Omental fat pad (tissue), 3 donors: ENCODE measurements at regions not wholly inside any gene's neighbourhood (a gene's known extent, or its start where the extent isn't known, plus 50 kb on each side); places are given as distances from the start of the nearest gene placed in this dataset.

Experiments
- ATAC-seq: fragments of 150-250 bp; one replicate; pipeline ENCODE4 v1.9.1; 2016; ENCODE audit warnings: mild to moderate bottlenecking, moderate library complexity; ENCODE audit not compliant: low FRiP score
- DNase-seq: peaks from one replicate; pipeline ENCODE4 v3.0.0-alpha.2; 2019; ENCODE audit warnings: low spot score
- TF ChIP-seq, protein P1 (sequence below), 3 donors: fragments of 450-650 bp; IDR thresholded peaks; one replicate each; pipeline ENCODE4 v1.5.1; 2016 to 2017; ENCODE audit warnings: antibody characterized with exemption in 3 of 3, mild to moderate bottlenecking in 3 of 3, moderate library complexity in 2 of 3

DNA sequence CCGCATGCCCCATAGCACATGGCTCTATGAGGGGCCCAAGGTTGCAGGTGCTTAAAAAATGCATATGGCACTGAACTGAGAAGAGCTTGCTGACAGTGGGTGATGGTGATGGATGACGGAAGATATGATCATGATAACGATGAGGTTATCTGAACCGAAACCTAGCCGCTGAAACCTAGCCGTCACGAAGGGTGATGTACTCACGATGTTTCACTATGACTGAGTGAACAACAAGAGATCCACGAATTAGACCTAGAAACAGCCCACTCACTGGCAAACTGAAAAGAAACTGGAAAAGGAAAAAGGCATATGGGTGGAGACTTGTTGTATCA is 57.6 kb upstream of the BCL6 start:
- no peak for DNase-seq
- ATAC-seq: no peak
- TF ChIP-seq, protein P1, sequence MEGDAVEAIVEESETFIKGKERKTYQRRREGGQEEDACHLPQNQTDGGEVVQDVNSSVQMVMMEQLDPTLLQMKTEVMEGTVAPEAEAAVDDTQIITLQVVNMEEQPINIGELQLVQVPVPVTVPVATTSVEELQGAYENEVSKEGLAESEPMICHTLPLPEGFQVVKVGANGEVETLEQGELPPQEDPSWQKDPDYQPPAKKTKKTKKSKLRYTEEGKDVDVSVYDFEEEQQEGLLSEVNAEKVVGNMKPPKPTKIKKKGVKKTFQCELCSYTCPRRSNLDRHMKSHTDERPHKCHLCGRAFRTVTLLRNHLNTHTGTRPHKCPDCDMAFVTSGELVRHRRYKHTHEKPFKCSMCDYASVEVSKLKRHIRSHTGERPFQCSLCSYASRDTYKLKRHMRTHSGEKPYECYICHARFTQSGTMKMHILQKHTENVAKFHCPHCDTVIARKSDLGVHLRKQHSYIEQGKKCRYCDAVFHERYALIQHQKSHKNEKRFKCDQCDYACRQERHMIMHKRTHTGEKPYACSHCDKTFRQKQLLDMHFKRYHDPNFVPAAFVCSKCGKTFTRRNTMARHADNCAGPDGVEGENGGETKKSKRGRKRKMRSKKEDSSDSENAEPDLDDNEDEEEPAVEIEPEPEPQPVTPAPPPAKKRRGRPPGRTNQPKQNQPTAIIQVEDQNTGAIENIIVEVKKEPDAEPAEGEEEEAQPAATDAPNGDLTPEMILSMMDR (IDR thresholded peaks at IDR 0.05): no peak

DNA sequence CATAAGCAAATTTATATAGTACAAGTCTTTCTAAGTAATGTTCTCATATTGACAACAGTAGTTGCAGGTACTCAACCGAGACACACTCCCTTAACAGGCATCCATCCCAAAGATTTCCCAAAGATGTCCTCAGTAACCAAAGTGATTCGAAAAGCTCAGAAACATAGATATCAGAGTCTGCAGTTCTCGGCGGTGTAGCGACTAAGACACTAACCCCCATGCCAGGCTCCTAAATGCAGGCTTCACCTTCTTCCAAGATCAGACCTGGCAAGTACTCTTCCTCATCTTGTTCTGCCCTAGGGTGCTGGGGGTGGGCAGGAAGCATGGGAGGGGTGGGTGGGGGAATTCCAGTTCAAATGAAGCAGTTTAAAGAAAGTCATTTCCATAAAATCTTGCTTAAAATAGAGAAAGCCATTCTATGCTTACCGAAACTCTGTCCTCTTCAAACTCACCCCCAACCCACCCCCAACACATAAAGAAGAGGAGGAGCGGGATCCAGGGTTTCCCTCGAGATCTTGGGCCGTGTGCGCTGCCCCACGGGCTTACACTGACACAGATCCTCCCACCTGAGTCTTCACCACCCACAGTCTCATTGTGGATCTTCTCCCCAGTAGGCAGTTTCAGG is 59.0 kb upstream of the BCL6 start:
- no peak for ATAC-seq
- no peak for DNase-seq
- TF ChIP-seq, protein P1 (IDR thresholded peaks at IDR 0.05): no peak

DNA sequence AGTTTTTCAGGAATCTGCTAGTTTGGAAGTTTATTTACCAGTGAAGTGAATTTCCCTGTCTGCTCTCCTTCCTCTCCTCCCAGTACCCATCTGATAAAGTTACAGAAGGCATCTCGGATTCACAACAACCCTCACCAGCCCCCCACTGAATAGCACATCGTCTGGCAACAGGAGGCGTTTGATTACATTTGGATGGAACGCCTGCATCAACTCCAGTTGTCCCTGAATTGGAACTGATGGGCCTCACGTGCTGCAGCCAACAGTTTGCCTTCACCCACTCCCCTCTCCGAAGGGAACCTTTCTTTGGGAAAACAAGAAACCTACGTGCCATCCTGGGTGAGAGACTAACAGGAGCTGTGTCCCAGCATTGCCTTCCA is 59.5 kb upstream of the BCL6 start:
- TF ChIP-seq, protein P1 (IDR thresholded peaks at IDR 0.05): no peak
- DNase-seq (no peak), ATAC-seq (no peak)

DNA sequence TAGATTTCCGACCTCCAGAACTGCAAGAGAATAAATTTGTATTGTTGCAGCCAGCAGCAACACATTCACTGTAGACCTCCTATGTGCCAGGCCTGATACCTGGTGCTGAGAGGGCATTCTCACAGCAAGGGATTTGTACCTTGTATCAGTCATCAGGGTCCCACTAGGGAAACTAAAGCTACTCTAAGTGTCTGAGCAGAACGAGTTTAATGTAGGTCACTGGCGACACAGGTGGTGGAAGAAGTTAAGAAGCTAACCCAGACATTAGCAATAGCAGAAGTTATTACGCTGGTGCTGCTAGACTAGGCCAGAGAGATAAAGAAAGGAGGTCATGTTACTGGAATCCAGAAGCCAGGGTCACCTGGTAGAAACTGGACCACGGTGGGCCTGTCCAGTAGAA is 60.5 kb upstream of the BCL6 start:
- DNase-seq: no peak
- TF ChIP-seq, protein P1 (IDR thresholded peaks at IDR 0.05): no peak
- no peak for ATAC-seq

DNA sequence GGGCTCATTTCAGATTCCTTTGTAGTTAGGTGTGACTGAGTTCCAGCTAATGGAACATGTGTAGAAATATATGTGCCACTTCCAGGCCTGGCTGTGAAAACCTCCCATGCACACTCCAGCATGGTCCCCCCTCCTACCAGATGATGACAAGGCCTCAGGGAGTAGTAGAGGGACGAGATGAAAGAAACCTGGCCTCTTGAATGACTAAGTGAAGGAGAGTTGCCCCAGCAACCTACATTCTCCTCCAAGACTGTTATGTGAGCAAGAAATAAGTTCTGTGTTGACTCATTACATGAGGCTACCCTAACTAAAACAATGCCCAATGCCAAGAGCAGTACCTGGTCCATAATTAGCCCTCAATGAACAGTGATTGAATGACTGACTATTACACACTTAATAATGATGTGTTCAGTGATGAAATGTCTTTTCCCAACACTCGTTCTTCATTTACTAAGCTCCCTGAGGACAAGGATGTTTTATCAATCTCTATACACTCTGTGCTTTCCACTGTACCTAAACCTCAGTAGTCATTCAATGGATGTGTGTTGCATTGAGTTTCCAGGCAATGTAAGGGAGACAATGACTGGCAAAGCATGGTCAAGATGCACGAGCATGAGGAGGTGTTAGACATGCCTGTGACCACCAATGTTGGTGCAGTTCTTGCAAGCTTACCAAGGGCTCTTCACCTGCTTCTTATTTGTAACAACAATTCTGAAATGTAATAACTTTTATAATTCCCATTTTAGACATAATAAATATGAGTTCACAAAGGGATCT is 62.0 kb upstream of the BCL6 start:
- DNase-seq (no peak), ATAC-seq (peak; percentile 41)
- TF ChIP-seq, protein P1 (IDR thresholded peaks at IDR 0.05): no peak

DNA sequence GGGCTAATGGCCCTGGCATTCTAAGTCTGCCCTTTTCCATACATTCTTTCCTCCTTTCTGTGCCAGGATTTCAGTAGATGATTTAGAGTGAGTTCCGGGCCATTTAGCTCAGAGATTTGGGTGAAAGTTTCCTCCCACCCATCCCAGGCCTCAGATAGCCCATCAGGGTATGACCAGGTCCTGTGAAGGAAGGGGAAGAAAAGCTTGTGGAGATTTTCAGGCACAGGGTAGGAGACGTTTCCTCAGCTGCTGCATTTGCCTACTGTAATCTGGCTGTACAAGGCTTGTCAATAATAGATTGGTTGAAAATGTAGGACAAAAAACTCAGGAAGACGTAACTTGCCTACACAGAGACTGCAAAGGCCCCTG is 63.2 kb upstream of the BCL6 start:
- ATAC-seq (no peak), DNase-seq (no peak)
- TF ChIP-seq, protein P1 (IDR thresholded peaks at IDR 0.05): no peak

DNA sequence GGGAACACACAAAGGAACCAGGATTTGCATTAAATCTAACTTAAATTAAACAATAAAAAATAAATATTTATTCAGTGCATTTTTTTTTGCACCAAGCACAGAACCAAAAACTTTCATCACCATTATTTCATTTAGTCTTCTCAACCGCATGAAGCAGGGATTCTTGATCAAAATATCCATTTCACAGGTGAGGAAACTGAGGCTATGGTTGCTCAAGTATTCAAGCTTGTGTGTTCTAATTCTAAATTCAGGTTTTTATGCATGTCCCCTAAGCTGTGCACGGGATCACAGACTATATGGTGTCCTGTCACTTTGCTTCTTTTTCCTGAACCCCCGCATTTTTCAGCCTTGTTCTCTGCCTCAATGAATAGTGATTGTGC is 64.3 kb upstream of the BCL6 start:
- DNase-seq: no peak

More for the DNA sequence above, 64.3 kb upstream of the BCL6 start:
- ATAC-seq: no peak
- TF ChIP-seq, protein P1 (IDR thresholded peaks at IDR 0.05): no peak
